ENCODE measurements at regions not wholly inside any gene's neighbourhood (a gene's known extent, or its start where the extent isn't known, plus 50 kb on each side); places are given as distances from the start of the nearest gene placed in this dataset.

GRCh38 chr7:116447966-116448839 is 51.3 kb upstream of the CAV2 start:
- H3K4me3 Mint-ChIP-seq, result no peak overlapping the region
- no peak for DNase-seq
- H3K36me3 Mint-ChIP-seq (ENCODE audit: insufficient read depth), result no peaks in the 10 kb centered on the region
- no peaks in the 10 kb centered on the region for H3K9me3 Mint-ChIP-seq
- peaks cover 12% of the 10 kb centered on the region for H3K27me3 Mint-ChIP-seq (ENCODE audit: low read depth)
- H3K4me1 Mint-ChIP-seq (ENCODE audit: low read depth), result no peaks in the 10 kb centered on the region
- no peak for ATAC-seq

GRCh38 chr7:116449441-116449840 is 50.1 kb upstream of the CAV2 start:
- Mint-ChIP-seq H3K9me3 (no peaks in the 10 kb centered on the region), H3K36me3 (ENCODE audit: insufficient read depth) (no peaks in the 10 kb centered on the region), H3K4me1 (ENCODE audit: low read depth) (no peaks in the 10 kb centered on the region), H3K4me3 (no peak overlapping the region), H3K27me3 (ENCODE audit: low read depth) (peaks cover 11% of the 10 kb centered on the region)
- no peak for DNase-seq
- ATAC-seq, result no peak
